Fibroblast of pulmonary artery (primary cell): ENCODE measurements at regions not wholly inside any gene's neighbourhood (a gene's known extent, or its start where the extent isn't known, plus 50 kb on each side); places are given as distances from the start of the nearest gene placed in this dataset.
"Not testable (repeated sequence)": the region's sequence is repeated elsewhere in the genome, so short reads cannot be mapped to it uniquely, and the experiment has no call there.

ENCODE experiments used
- DNase-seq: peaks from one replicate; pipeline ENCODE4 v3.0.0-alpha.2; 2010; ENCODE audit warnings: low read depth
- H3K4me3 ChIP-seq: replicated peaks from 2 replicates; pipeline ENCODE4 v1.5.1; 2011; ENCODE audit warnings: low read depth, mild to moderate bottlenecking, control low read depth, low read length, moderate library complexity
- CTCF ChIP-seq: IDR thresholded peaks from 2 replicates; pipeline ENCODE4 v1.5.1; 2011; ENCODE audit warnings: mild to moderate bottlenecking, control low read depth, low read length, inconsistent platforms; ENCODE audit errors: missing control alignments

DNA sequence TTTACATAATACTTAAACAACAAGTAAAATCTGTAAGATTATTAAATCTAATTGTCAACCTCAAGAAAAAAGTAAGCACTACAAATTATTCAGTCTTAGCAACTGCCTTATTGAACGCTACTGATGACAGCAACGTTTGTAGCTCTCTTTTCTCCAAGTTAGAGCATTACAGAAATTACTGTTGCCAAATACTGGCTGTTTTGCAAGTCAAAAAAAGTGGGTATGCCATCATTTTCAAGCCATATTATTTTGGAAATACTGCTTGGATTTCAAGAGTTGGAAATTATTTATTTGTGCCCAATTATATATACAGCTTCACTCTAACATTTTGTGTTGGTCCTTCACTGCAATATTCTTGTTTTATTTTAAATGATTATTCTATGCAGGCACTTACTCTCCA lies 221.7 kb downstream of the CXXC4 start:
- no peak for TF ChIP-seq CTCF
- DNase-seq: no peak
- no peak overlapping the region for H3K4me3 ChIP-seq

GRCh38 chr4:104269603-104270002 lies 225.1 kb downstream of the CXXC4 start:
- not testable (repeated sequence) for H3K4me3 ChIP-seq, DNase-seq

GRCh38 chr4:104263100-104263499 lies 231.6 kb downstream of the CXXC4 start:
- no peak overlapping the region for H3K4me3 ChIP-seq
- no peak for TF ChIP-seq CTCF
- no peak for DNase-seq

DNA sequence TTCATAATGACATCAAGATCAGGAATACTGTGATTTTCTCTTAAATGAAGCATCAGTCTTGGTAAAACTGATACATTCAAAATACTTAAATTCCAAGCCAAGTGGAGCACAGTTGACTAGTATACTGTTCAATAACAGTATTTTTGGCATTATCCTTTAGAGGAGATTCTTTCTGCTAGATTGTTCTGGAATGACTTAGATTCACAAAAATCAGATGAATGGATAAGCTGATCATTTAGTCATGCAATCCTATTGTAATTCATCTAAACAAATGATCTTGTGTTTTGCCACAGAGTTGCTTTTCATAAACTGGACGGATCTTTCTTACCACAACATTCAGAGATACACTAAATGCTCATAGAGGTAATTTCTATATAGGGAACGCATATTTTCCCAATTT lies 232.0 kb downstream of the CXXC4 start:
- TF ChIP-seq CTCF: no peak
- no peak overlapping the region for H3K4me3 ChIP-seq
- DNase-seq: no peak

DNA sequence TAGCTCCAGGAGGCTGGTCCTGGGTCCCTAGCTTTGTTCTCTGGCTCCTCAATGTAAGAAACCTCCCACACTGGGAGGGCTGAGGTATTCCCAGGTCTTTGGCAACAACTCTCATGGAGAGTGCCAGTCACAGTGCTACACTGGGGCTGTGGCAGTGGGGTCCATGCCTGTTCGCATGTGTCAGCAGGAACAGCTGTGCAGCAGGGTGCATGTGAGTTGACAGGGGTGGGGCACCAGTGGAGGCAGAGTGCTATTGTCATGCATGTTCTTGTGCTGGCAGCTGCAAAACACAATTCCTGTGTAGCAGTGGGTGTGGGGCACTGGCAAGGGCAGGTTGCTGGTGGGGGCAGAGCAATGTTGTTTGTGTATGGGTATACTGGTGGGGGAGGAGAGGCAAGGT lies 246.0 kb downstream of the CXXC4 start:
- TF ChIP-seq CTCF: no peak
- no peak overlapping the region for H3K4me3 ChIP-seq
- DNase-seq: no peak

DNA sequence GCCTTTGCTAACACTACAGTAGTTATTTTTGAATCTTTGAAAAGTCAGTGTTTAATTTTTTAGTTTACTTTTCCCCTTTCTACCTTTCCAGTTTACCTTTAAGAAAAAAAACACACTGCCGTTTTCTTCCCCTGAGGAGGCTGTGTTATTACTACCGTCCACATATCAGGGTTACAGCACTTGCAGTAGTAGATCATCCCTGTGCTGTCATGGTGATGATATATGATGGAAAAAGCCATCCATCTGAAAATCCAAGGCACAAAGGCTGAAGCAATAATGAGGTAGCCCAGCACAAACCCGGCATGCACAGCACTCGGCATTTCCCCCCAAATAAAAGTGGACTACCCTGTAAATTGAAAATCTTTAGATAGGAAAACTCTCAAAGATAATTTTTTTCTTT lies 258.7 kb downstream of the CXXC4 start:
- no peak overlapping the region for H3K4me3 ChIP-seq
- DNase-seq: no peak
- no peak for TF ChIP-seq CTCF

DNA sequence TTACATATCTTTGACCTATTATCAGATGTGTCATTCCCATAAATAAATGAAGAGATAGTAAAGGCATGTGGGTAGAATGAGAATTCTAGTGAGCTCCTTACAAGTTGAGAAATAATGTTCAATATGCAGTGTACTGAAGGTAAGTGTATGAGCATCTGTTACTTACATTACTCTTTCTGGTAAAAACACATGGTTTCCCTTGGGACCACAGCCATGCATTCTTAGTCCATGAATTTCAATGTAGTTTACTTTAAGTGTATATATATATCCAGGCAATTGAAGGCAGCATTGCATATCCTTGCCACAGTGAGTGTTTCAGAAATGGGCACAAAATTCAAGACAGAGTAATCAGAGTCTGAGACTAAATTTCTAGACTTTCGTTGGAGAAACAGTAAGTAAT lies 277.2 kb downstream of the CXXC4 start:
- no peak for DNase-seq
- TF ChIP-seq CTCF: no peak

DNA sequence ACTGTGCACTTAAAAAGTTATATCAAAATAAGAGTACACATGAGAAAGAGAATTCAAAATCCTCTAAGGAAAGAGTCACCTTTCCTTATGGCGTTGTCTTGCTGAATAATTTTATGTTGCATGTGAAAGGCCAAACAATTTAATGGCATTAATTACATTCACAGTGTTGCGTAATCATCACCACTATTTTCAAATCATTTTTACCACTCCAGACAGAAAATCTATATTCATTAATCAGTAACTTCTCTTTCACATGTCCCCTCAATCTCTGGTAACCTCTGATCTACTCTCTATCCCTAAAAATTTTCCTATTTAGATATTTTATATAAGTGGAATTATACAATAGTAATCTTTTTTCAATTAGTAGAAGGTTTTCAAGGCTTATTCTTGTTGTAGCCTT lies 283.0 kb downstream of the CXXC4 start:
- H3K4me3 ChIP-seq: no peak overlapping the region
- DNase-seq: no peak
- no peak for TF ChIP-seq CTCF

More for the DNA sequence above, 277.2 kb downstream of the CXXC4 start:
- no peak overlapping the region for H3K4me3 ChIP-seq
